Stimulated activated effector memory CD8-positive, alpha-beta T cell treated with anti-CD3 and anti-CD28 coated beads, Interleukin-12 subunit alpha, Interleukin-12 subunit beta, amount 100 ng/mL, for 72 hours (primary cell): ENCODE measurements at regions not wholly inside any gene's neighbourhood (a gene's known extent, or its start where the extent isn't known, plus 50 kb on each side); places are given as distances from the start of the nearest gene placed in this dataset.

Experiments used
- ATAC-seq: fragments of 150-1000 bp; cut with Tn5 transposase; 2 replicates; pipeline ENCODE4 v1.10.0; 2021
- DNase-seq, 2 donors: peaks; one replicate each; pipeline ENCODE4 v3.0.0; 2021 to 2022; ENCODE audit warnings: low spot score in 2 of 2
- H3K27ac Mint-ChIP-seq: one replicate; pipeline ENCODE4 v1.8.0; 2022; ENCODE audit warnings: mild to moderate bottlenecking, mixed read lengths
- H3K36me3 Mint-ChIP-seq: one replicate; pipeline ENCODE4 v1.8.0; 2022; ENCODE audit warnings: mild to moderate bottlenecking, mixed read lengths
- H3K4me1 Mint-ChIP-seq: one replicate; pipeline ENCODE4 v1.8.0; 2022; ENCODE audit warnings: mixed read lengths
- H3K4me3 Mint-ChIP-seq: one replicate; pipeline ENCODE4 v1.8.0; 2022; ENCODE audit warnings: mild to moderate bottlenecking, mixed read lengths
- H3K9me3 Mint-ChIP-seq: one replicate; pipeline ENCODE4 v1.8.0; 2022; ENCODE audit warnings: mixed read lengths

DNA sequence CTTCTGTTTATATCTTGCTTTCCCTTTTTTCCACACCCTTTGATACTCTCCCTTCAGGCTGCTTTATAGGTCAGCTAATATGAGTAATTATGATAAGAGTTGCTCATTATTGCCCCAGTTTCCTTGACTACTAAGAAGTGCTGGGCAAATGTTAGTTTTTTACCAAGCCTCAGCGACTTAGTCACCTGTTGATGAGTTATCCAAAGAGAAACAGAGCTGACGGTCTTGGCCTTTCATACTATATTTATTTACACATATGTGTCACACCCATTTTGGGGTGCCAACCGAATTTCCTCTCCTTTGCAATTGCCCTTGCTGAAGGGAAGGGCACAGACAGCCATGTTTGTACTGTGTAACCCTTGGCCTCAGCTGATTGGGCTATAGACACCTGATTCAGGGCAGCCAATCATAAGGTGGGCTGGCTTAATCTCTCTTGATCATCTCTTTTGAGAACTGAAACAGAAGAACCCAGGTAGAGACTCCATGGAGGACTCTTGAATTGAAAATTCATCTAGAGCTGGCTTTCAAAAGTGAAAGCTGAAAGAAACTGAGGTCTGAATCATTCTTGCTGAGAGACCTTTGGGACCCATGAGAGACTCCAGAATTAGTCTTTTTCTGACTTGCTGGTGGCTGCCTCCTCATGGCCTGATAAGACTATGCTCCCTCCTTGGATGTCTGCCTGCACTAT is 111.7 kb upstream of the RPS6KA3 start:
- ATAC-seq (peak; percentile 86), DNase-seq (peak; percentile 2 to 60)
- Mint-ChIP-seq H3K4me1 (peaks cover 35% of the 10 kb centered on the region), H3K4me3 (peak overlapping the region; percentile 33), H3K9me3 (no peaks in the 10 kb centered on the region), H3K27ac (peak overlapping the region; percentile 87), H3K36me3 (no peaks in the 10 kb centered on the region)

- DNase-seq (no peak), ATAC-seq (no peak)
- H3K27ac Mint-ChIP-seq, result no peak overlapping the region
- no peaks in the 10 kb centered on the region for H3K36me3 Mint-ChIP-seq
- H3K4me3 Mint-ChIP-seq, result no peak overlapping the region
- no peaks in the 10 kb centered on the region for H3K9me3 Mint-ChIP-seq
- H3K4me1 Mint-ChIP-seq, result peaks cover 20% of the 10 kb centered on the region
Observed at GRCh38 chrX:20374900-20375438, 108.3 kb upstream of the RPS6KA3 start.

GRCh38 chrX:20374450-20374849 is 107.7 kb upstream of the RPS6KA3 start:
- no peak for DNase-seq
- H3K36me3 Mint-ChIP-seq, result no peaks in the 10 kb centered on the region
- H3K4me1 Mint-ChIP-seq, result peaks cover 20% of the 10 kb centered on the region
- H3K27ac Mint-ChIP-seq, result no peak overlapping the region
- ATAC-seq, result no peak
- H3K4me3 Mint-ChIP-seq, result no peak overlapping the region
- H3K9me3 Mint-ChIP-seq, result no peaks in the 10 kb centered on the region

GRCh38 chrX:20373063-20373462 is 106.4 kb upstream of the RPS6KA3 start:
- Mint-ChIP-seq H3K36me3 (no peaks in the 10 kb centered on the region), H3K4me3 (no peak overlapping the region), H3K27ac (no peak overlapping the region), H3K9me3 (no peaks in the 10 kb centered on the region), H3K4me1 (peaks cover 15% of the 10 kb centered on the region)
- DNase-seq (no peak), ATAC-seq (no peak)

GRCh38 chrX:20372533-20372932 is 105.8 kb upstream of the RPS6KA3 start:
- ATAC-seq, result no peak
- DNase-seq, result no peak
- no peak overlapping the region for H3K4me3 Mint-ChIP-seq
- no peaks in the 10 kb centered on the region for H3K36me3 Mint-ChIP-seq
- H3K9me3 Mint-ChIP-seq, result no peaks in the 10 kb centered on the region
- H3K27ac Mint-ChIP-seq, result no peak overlapping the region
- peaks cover 11% of the 10 kb centered on the region for H3K4me1 Mint-ChIP-seq

GRCh38 chrX:20369468-20369867 is 102.8 kb upstream of the RPS6KA3 start:
- no peaks in the 10 kb centered on the region for H3K9me3 Mint-ChIP-seq
- H3K36me3 Mint-ChIP-seq, result no peaks in the 10 kb centered on the region
- no peak overlapping the region for H3K4me3 Mint-ChIP-seq
- no peak for ATAC-seq
- H3K4me1 Mint-ChIP-seq, result no peaks in the 10 kb centered on the region
- DNase-seq, result no peak
- no peak overlapping the region for H3K27ac Mint-ChIP-seq

GRCh38 chrX:20364238-20364637 is 97.5 kb upstream of the RPS6KA3 start:
- Mint-ChIP-seq H3K9me3 (no peaks in the 10 kb centered on the region), H3K36me3 (no peaks in the 10 kb centered on the region), H3K4me1 (no peaks in the 10 kb centered on the region), H3K4me3 (no peak overlapping the region), H3K27ac (no peak overlapping the region)
- DNase-seq (no peak), ATAC-seq (no peak)

DNA sequence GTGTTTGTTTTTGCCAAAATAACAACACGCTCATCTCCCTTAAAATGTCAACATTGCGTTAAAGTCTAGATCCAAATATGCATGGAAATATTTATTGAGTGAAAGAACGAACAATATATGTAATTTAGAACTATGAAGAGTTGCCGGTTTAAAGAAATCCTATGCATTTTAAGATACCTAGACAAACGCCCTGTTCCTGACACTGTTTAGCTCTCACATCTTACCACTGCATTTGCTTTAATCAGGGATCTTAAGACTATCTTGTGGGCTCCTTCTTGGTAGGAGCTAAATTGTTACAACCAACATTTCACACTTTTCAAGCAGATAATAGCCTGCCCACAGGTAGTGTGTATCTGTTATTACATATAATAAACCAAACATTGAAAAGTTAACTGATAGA is 96.6 kb upstream of the RPS6KA3 start:
- DNase-seq, result no peak
- Mint-ChIP-seq H3K36me3 (no peaks in the 10 kb centered on the region), H3K4me3 (no peak overlapping the region), H3K9me3 (no peaks in the 10 kb centered on the region), H3K27ac (no peak overlapping the region), H3K4me1 (no peaks in the 10 kb centered on the region)
- no peak for ATAC-seq

DNA sequence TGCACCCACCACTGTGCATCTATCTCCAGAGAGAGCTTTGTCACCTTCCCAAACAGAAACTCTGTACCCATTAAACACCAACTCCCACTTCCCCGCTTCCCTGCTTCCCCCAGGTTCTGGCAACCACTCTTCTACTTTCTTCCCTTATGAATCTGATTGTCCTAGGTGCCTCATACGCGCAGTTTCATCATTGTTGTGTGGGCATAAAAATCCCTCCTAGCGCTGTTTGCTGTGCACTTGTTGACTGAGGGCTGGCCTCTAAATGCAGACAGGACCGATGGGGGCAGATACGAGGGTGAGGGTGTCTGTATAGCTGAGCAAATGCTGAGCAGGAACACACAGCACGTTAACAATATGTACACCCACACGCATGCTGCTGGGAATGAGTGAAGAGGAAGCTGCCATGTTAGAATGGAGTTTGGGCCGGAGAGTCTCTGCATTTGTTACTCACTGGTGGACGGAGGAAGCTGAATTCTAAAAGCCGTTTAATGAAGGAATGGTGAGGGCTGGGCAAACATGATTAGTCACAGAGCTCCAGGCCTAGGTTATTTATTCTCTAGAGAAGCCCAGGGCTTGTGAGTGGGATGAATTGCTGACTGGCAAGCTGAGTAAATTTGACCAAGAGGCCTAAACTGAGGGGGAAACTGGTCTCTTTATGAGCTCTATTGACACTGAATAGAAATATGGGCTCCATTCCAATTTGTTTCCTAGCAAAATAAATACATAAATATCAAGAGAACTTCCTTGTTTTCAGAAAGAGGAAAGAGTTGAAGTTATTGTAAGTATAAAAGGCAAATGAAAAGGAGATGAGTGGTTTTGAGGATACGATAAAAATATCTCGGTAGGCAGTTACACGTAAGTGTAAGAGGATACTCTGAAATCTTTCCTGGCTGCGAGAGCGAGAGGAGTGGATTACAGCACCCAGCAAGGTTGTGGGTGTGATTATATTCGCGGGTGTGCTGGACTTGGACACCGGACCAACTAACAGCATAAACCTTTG is 95.9 kb upstream of the RPS6KA3 start:
- no peaks in the 10 kb centered on the region for H3K36me3 Mint-ChIP-seq
- no peaks in the 10 kb centered on the region for H3K9me3 Mint-ChIP-seq
- H3K4me1 Mint-ChIP-seq, result no peaks in the 10 kb centered on the region
- H3K4me3 Mint-ChIP-seq, result no peak overlapping the region
- ATAC-seq, result no peak
- no peak for DNase-seq
- H3K27ac Mint-ChIP-seq, result no peak overlapping the region

- no peak overlapping the region for H3K4me3 Mint-ChIP-seq
- H3K36me3 Mint-ChIP-seq, result no peaks in the 10 kb centered on the region
- no peak for DNase-seq
- ATAC-seq, result no peak
- no peaks in the 10 kb centered on the region for H3K9me3 Mint-ChIP-seq
- H3K27ac Mint-ChIP-seq, result no peak overlapping the region
- H3K4me1 Mint-ChIP-seq, result no peaks in the 10 kb centered on the region
Observed at GRCh38 chrX:20361890-20362262, 95.2 kb upstream of the RPS6KA3 start.

- Mint-ChIP-seq H3K27ac (no peak overlapping the region), H3K9me3 (no peaks in the 10 kb centered on the region), H3K4me3 (no peak overlapping the region), H3K4me1 (no peaks in the 10 kb centered on the region), H3K36me3 (no peaks in the 10 kb centered on the region)
- no peak for ATAC-seq
- DNase-seq, result no peak
Observed at GRCh38 chrX:20361081-20361889, 94.6 kb upstream of the RPS6KA3 start.

DNA sequence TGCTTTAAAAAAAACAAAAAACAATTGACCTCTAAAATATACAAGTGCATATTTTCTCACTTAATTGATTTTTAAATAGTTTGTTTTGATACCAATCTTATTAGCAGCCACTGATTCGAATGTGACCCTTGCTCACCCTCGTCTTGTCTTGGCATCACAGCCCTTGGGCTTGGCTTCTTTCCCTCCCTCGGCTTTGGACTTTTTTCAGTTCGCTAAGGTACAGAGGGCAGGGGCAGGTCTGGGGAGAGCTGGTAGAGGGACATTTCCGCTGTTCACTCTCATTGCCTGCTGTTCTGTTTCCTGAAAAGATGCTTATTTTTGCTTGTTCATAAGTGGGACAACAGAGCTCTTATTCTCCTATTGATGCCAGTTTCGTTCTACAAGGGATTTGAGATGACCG is 88.5 kb upstream of the RPS6KA3 start:
- H3K9me3 Mint-ChIP-seq, result no peaks in the 10 kb centered on the region
- H3K4me3 Mint-ChIP-seq, result no peak overlapping the region
- H3K27ac Mint-ChIP-seq, result no peak overlapping the region
- ATAC-seq (no peak), DNase-seq (no peak)
- H3K4me1 Mint-ChIP-seq, result no peaks in the 10 kb centered on the region
- H3K36me3 Mint-ChIP-seq, result no peaks in the 10 kb centered on the region

DNA sequence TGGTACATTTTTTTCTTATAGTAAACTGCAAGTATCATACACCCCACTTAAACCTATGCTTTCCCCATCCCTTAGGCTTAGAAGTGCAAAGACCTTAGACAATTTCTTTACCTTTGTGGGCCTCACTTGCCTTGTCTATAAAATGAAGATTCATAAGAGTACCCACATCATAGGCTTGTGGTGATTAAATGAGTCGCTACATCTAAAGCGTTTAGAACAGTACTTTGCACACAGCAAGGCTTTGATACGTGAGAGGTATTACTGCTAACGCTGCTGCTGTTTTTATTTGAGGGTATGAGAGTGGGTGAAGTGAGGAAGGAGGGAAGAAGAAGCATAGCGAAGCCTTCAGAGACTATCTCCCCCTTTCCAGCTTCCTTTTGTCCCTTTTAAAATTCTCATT is 87.8 kb upstream of the RPS6KA3 start:
- Mint-ChIP-seq H3K36me3 (no peaks in the 10 kb centered on the region), H3K27ac (no peak overlapping the region), H3K9me3 (no peaks in the 10 kb centered on the region), H3K4me1 (no peaks in the 10 kb centered on the region), H3K4me3 (no peak overlapping the region)
- peak; percentile 48 for ATAC-seq
- no peak for DNase-seq

DNA sequence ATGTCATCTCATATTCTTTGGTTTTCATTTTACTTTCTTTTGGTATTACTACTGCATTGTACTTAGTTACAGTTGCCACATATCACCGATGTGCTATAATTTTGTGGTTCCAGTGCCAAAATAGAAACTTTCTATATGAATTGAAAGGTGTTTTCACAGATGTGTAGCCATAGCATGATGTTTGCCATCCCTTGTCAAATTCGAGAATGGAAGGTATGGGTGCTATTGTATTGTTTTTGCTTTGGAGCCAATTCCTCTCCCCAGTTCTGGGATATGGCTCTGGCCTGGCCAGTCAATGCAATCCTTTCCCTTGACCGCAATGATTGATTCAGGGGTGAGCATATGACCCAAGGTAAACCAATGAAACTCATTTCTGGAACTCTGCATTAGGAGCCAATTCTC is 86.2 kb upstream of the RPS6KA3 start:
- Mint-ChIP-seq H3K4me1 (no peaks in the 10 kb centered on the region), H3K36me3 (no peaks in the 10 kb centered on the region), H3K4me3 (no peak overlapping the region), H3K27ac (peak overlapping the region; percentile 46), H3K9me3 (no peaks in the 10 kb centered on the region)
- peak; percentile 91 for ATAC-seq
- DNase-seq, result peak in 1 of 2 donors; percentile 52

DNA sequence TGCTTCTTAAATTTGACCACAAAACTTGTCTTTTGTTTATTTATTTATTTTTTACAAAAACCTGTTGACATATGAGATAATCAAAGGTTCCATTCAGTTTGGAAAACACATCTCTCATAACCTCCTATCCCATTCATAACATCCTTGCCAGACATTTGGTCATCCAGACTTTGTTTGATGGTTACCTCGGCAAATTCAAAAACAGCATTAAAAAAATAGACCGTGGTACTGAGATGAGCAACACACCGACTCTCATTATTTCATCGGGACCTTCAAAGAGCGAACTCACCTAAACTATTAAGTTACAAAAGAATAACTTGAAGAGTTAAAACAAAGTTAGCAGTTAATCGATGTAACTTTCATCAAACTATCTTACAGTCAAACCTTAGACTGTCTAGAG is 85.8 kb upstream of the RPS6KA3 start:
- DNase-seq, result no peak
- peak; percentile 74 for ATAC-seq
- Mint-ChIP-seq H3K4me1 (no peaks in the 10 kb centered on the region), H3K36me3 (no peaks in the 10 kb centered on the region), H3K4me3 (no peak overlapping the region), H3K27ac (peak overlapping the region; percentile 46), H3K9me3 (no peaks in the 10 kb centered on the region)
